COLO829 (cell line): ENCODE measurements at regions not wholly inside any gene's neighbourhood (a gene's known extent, or its start where the extent isn't known, plus 50 kb on each side); places are given as distances from the start of the nearest gene placed in this dataset.

Experiments
- DNase-seq: peaks from one replicate; pipeline ENCODE4 v3.0.0; 2012; ENCODE audit warnings: low spot score

GRCh38 chr16:79329166-79329521, 271.4 kb downstream of the MAF start:
- DNase-seq = no peak

DNA sequence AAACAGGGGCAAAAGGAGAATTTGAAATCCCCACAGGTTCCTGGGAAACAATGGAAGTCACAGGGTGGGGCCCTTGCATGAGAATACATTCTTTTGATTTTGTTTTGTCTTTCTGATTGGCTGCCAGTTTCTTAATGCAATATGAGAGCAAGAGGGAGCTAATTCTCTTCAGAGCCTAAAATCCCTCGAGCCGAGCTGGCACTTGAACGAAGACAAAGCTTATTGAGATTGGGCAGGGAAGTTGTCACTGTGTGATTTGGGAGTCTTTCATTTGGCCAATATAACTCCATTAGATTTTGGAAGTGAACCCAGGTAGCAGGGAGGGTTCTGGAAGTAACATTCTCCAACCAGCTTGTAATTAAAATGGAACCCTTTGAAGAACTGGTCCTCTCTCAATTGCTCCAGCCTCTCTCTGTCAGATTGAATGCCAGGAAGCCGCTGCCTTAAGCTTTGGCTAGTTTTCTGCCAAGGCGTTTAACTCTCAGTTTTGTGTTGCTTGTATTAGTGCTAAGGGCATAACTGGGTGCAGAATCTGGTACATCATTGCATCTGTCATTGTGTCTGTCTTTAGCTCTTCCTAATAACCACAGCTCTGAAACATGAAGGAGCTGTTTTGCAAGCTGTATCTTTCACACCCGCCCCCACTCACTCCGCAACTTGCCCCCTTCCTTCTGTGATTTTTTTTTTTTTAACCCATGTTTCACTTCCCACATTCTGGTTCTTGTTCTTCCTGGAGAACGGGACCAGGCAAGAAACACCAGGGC, 272.0 kb downstream of the MAF start:
- DNase-seq = no peak

GRCh38 chr16:79327836-79328235, 272.7 kb downstream of the MAF start:
- DNase-seq = no peak

GRCh38 chr16:79326549-79326948, 274.0 kb downstream of the MAF start:
- DNase-seq = no peak

DNA sequence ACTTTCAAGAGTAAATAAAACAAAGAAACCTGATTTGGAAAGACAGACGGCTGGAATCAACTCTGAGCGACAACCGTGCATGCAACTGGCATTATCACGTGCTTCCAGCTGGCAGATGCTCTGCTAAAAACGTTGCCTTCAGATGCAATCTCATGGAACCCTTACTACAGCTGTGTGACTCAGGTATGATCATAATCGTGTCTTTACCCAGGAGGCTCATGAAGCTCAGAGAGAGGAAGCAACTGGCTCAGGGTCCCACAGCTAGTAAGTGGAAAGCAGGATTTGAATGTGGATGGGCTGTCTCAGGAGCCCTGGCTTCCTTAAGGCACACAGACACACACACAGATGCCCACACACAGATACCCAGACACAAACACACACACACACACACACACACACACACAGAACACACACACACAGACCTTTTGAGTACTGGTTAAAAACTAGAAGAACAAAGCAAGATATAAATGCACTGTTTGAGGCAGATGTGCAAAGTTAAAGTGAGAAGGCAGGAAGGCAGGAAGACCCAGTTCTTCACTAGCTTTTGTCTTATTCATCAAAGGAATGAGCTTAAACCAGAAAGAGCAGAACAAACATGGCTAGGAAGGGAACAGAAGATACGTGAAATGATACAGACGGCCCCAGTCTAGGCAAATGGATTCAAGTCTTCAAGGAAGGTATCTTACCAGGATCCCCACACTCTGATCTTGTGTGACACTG, 275.2 kb downstream of the MAF start:
- no peak for DNase-seq

DNA sequence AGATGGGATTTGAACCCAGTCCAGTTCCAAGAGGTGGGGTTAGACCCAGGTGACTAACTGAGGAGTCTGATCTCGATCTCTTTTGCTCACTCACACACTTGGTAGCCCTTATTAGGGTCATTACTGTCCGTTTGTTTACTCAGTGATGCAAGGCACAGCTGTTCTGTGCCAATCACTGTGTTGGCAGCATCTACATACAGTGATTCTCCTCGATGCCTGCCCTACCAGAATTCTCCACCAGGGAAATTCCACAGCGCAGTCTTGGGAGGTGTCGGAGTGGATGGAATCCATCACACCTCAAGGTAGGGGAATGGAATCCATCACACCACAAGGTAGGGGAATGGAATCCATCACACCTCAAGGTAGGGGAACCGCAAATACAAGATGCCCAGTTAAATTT, 279.6 kb downstream of the MAF start:
- DNase-seq = no peak

DNA sequence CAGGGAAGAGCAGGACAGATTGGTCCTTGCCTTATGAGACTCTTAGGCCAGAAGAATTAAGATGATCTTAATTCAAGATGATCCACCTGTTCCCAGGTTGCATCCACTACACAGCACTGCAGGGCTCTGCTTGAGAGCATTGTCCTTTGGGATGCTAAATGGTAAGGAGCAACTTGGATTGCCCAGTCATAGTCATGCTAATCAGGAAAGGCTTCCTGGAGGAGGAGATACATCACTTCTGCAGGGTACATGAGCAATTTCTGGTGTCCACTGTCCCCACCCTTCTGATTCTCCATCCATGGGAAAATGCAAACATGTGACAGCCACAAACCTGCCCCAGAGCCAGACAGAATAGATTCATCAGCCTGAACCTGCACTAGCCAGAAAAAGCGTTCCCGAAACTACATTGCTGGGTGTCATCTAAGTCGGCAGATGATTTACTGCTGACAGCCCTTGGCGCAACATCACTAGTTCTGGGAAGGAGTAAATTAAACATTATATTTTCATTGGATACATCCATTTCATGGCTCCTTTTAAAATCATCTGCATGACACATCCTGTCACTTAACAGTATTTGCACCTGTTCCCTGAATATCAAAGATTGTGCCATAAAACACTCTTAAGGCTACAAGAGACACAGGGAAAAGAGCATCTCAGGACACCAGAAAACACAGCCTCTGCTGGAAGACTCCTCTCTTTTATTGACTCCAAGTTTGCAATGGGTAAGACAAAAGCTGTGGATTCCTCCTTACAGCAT, 282.2 kb downstream of the MAF start:
- DNase-seq = no peak

DNA sequence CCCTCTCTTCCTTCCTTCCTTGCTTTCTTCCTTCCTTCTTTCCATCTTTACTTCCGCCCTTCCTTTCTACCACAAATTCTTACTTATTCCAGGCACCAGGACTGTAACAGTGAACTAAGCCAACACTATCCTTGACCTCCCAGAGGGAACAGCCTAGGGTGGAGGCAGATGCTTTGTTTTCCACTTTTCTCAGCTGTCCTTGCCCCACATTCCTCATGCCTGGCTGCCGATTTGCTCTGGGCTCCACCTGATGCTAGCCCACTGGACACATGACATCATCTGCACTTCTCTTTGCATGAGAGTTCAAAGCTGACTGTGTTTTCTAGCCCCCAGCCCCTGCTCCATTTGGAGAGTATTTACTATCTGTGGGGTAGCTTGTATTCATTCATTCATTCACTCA, 283.0 kb downstream of the MAF start:
- DNase-seq = no peak

- DNase-seq = no peak
Measured at GRCh38 chr16:79317026-79317425, 283.5 kb downstream of the MAF start.

- no peak for DNase-seq
Measured at GRCh38 chr16:79316004-79316458, 284.5 kb downstream of the MAF start.

DNA sequence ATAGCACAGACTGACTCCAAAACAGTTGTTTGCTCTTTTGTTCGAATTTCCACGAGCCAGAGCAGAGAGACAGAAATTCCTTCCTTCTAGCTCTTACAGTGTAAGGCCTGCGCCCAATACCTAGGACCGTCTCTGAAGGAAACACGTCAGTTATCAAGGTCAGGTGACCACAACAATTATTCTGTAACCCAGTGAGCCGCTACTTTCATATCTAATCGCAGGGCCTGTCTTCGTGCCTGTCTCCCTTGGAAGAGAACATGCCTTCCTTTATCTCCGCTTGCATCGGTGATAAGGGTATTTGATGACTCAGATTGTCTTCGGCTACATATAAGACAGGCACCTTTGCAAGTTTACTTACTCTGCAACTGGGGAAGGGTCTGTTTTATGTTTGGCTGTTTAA, 288.0 kb downstream of the MAF start:
- DNase-seq = no peak

DNA sequence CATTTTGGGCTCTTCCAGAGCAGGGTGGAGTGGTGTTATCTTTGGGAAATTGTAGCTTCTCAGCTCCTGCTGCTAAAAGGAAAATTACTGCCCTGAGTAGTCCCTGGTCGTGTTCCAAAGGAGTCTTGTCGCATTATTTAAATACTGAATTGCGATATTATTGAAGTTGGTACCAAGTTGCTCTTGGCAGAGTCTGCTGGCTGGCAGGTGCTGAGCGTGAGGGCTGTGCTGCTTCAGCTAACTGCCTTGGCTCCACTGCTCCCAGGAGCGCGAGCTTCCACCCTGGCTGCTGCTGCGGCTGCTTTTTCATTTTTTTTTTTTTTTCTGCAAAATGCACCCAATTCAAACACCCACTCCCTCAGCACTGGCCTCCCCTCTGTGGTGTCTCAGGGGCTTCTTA, 289.8 kb downstream of the MAF start:
- no peak for DNase-seq

DNA sequence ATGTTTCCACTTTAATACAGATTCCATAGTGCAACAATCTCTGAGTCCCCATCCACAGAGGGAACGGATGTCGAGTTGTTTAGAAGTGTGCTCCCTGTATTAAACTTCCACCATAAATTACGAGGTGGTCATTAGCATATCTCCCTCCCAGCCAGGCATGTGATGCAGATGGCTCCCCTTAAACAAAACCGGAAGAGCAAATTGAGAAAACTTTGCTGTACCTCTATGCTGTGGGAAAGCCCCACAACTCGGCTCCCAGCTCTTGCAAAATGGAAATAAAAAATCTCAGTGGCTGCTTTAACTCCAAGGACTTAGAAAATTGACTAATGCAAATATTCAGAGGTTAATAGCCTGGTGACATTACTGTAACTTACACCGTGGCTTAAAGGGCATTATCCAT, 290.9 kb downstream of the MAF start:
- DNase-seq = no peak

DNA sequence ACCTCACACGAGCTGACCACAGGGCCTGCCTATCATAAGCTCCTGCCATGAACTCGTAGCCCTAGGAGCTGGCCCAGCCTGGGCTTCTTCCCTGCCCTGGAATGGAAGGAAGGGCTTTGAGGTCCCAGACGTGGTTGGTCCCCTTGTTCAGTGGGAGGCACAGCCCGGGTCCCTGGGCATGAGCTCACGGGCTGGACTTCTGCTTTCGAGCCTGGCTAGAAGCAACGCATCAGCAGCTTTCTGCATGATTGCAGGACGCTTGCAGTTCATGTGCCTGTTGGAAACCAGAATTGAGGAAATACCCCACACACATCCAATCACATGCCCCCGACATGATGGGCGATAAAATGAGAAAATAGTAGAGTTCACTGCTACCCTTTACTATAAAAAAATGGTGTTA, 293.3 kb downstream of the MAF start:
- DNase-seq = no peak

GRCh38 chr16:79305074-79305473, 295.5 kb downstream of the MAF start:
- DNase-seq = no peak

GRCh38 chr16:79303959-79304387, 296.6 kb downstream of the MAF start:
- no peak for DNase-seq

GRCh38 chr16:79303206-79303605, 297.3 kb downstream of the MAF start:
- DNase-seq = no peak

- DNase-seq = no peak
Measured at GRCh38 chr16:79302731-79303130, 297.8 kb downstream of the MAF start.

DNA sequence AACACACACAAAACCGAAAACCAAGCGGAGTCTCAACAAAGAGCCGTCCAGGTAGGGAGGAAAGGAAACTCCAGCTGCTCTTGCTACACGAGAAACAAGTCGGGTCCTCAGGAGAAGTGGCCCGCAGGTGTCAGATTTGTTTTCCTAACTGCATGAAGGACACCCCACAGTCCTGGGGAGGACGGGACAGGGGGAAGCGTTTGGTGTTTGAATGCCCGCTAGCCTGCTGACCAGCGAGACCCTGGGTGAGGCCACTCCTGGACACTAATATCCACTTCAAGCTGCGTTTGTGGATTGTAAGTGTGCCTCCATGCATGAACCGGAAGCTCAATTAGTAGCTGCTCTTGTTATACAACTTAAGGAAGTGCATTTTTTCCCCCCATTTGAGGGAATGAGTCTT, 299.5 kb downstream of the MAF start:
- DNase-seq = no peak

DNA sequence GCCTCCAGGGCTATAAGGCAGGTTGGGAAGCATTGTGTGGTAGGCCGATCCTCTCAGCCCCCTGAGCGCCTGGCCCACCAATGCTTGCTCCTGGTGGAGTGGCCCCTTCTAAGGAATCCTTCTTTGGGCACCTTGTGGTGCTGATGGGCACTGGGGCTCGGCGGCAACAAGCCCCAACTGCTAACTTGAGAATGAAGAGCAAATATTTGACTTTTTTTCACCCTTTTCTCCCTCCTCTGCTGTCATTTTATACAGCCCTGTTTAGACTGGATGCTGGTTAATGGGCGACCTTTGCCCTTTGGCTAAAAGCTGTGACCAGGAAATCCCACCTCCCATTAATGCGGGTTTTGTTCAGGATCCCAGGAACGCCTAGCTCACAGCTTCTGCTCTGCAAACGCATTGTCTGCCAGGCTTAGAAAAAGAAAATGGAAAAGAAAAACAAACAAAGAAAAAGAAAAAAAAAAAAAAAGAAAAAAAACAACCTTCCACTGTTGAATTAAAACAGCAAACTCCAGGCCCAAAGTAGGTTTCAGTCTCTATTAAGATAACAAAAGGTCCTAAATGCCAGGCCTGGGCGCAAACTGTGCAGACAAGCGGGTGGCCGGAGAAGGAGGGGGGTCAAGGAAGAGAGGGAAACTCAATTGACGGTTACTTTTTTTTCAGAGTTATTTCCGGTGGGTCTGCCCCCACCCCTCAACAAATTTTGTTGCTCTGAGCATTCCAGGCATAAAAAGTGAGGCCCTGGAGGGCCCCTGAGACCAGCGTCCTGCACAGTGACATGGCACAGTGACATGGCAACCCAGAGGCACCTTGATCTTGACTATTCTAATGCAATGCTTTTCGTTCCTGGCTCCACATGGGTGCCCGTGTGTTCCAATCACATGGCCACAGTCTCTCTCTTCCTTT, 301.4 kb downstream of the MAF start:
- no peak for DNase-seq

DNA sequence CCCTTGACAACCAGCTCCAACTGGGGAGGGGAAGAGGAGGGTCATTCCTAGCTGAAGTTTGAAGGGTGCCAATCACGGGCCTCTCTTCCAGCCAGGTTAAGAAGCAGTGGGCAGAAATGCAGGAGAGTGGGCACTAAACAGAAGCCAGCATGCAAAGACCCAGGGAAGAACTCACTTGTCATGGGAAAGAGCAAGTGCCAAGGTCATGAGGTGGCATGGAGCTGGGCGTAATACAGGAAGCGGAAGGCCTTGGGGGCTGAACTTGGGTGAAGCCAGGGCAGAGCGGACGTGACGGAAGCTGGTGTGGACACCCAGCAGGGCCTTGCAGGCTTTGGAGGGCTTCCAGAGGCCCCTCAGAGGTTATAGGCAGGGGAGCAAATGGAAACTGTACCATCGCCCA, 302.1 kb downstream of the MAF start:
- DNase-seq = no peak

DNA sequence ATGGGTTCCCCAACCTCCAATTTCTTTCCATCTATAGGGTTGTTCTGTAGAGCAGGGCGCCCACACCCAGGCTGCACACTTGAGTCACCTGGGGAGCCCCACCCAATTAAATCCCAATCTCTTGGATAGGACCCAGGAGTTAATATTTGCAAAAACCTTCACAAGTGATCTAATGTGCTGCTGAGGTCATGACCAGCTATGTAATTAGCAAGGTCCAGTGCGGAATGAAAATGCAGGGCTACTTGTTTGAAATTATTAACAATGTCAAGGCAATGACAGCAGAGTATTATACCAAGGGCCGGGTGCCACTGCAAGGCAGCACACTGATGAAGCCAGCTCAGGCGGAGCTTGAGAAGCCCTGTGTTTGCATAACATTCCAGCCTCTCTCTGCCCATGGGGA, 302.7 kb downstream of the MAF start:
- no peak for DNase-seq
